Activated CD8-positive, alpha-beta memory T cell treated with anti-CD3 and anti-CD28 coated beads for 36 hours (primary cell): ENCODE measurements at regions not wholly inside any gene's neighbourhood (a gene's known extent, or its start where the extent isn't known, plus 50 kb on each side); places are given as distances from the start of the nearest gene placed in this dataset.

Experiments used
- CTCF ChIA-PET: fragments of 350-600 bp; sonication (Branson Sonifier 250); formaldehyde crosslinking; loops from one replicate; lab custom pipeline; 2021; ENCODE audit warnings: antibody characterized with exemption; lab: Charles Lee
- POLR2A ChIA-PET: fragments of 350-600 bp; sonication (Branson Sonifier 250); formaldehyde crosslinking; loops from one replicate; lab custom pipeline; 2021; ENCODE audit warnings: antibody characterized with exemption; lab: Charles Lee

DNA sequence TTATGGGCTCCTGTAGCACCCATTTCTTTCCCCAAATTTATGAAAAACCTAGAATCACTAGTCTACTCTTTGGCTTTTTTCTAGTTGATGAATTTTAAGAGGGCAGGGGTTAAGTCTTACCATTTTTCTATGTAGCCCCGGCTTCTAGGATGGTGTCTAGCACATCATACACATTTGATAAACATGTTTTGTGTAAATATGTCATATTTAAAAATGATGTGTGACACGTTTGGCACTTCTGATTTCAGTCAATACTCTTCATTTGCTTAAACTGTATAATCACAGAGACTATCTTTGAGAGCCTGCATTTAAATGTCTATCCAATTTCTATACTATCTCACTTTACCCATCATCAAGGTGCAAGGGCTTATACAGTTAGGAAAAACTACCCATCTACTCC lies 331.1 kb downstream of the TDRD15 start:
- ChIA-PET CTCF (no interaction called here), POLR2A (no interaction called here)

- ChIA-PET POLR2A (no interaction called here), CTCF (no interaction called here)
Measured at GRCh38 chr2:21461754-21462240, 338.0 kb downstream of the TDRD15 start.

DNA sequence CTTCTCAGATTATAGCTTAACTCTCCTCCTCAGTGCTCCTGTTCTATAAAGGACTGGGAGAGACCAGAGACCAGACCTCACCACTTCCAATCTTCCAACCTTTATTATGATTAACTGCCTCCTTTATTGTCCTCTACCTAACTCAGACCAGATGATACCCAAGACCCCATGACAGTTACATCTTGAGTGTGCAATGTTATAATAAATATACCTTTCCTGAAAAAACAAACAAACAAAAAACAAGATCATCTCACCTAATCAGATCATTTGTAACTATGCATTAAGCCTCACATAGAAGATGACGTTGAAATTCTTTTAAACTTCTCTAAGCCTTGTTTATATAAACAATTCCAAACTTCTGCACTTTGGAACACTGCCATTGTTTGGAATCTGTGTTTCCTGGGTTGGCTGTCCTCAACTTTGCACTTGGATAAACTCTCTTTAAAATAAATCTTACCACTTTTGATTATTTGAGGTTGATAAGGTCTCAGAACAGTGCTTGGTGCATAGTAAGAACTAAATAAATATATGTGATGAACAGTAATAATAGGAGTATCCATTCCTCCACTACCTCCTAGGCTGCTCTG lies 342.7 kb downstream of the TDRD15 start:
- ChIA-PET POLR2A (no interaction called here), CTCF (no interaction called here)

GRCh38 chr2:21467280-21467818 lies 343.6 kb downstream of the TDRD15 start:
- ChIA-PET CTCF (no interaction called here), POLR2A (no interaction called here)

DNA sequence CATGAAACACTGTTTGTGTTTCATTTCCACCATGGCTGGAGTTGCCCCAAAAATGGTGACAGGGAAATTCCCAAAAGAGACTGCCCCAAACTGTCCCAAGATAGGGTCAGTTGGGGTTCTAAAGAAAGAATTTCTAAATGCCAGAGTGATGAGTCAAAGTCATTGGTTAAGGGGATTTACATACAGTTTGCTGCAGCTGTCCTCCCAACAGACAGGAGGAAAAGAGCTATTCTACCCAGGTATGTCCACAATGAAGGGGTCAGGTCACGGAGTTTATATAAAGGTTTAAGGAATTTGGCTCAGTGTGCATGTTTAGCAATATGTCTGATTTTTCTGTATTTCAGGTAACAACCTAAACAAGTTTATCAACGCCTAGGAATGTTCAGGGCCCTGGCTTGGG lies 344.1 kb downstream of the TDRD15 start:
- CTCF ChIA-PET: no interaction called here
- POLR2A ChIA-PET: no interaction called here

- CTCF ChIA-PET: no interaction called here
- POLR2A ChIA-PET: no interaction called here
Measured at GRCh38 chr2:21468624-21469023, 344.9 kb downstream of the TDRD15 start.

- POLR2A ChIA-PET: no interaction called here
- CTCF ChIA-PET: interaction anchor here (0.6 kb wide), 1 partner anchor 245 kb away, joined by 4 read pairs; no protein-coding TSS in a partner anchor
Measured at GRCh38 chr2:21469158-21469557, 345.4 kb downstream of the TDRD15 start.

DNA sequence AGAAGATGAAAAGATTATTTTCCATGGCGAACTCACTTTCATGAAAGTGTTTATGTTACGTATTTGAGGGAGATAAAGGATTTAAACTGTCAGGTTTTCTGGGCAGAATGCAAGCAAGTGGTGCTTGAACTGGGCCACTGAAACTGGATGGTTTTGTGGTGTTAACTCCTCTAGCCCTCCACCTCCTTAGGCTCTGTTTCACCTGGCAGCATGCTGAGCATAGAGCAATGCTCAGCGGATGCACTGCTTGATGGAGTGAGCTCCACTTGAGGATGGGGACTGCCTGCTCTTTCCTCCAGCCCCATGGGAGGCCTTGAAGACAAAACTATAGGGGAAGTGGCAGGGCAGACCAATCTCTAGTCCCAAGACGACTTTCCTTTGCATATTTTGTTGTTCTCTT lies 345.8 kb downstream of the TDRD15 start:
- ChIA-PET POLR2A (no interaction called here), CTCF (interaction anchor here (0.6 kb wide), 1 partner anchor 246 kb away, joined by 4 read pairs; no protein-coding TSS in a partner anchor)

DNA sequence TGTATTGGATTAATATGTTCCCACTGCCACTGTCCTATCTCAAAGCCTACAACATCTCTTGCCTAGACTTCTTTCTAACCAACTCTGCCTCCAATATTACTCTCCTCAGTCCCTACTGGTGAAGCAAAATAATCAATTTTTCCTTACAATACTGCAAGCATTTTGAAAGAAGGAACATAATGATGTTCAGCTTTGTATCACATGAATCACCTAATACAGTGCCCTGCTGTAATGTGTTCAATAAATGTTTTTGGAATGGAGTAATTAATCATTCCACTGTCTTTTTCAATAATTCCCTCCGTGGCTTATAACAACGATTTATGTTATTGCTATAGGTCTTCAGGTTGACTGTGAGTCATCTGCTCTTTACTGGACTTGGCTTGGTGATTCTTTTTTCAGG lies 356.4 kb downstream of the TDRD15 start:
- POLR2A ChIA-PET: no interaction called here
- CTCF ChIA-PET: no interaction called here

DNA sequence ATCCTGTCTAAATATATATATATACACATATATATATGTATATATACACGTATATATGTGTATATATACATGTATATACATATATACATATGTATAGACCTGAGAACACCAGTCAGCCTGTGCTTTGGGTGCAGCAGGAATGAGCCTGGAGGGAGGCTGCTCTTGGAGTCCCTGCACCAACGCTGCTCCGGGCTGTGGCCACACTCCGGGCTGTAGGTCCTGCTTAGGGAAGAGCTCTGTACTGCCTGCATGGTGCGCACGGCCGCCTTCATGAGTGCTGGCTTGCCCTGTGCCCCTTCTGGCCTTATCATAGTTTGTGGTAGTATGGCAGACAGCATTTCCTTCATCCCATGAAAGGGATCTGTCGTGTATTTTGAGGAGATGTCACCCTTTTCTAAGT lies 360.9 kb downstream of the TDRD15 start:
- CTCF ChIA-PET: no interaction called here
- POLR2A ChIA-PET: no interaction called here

DNA sequence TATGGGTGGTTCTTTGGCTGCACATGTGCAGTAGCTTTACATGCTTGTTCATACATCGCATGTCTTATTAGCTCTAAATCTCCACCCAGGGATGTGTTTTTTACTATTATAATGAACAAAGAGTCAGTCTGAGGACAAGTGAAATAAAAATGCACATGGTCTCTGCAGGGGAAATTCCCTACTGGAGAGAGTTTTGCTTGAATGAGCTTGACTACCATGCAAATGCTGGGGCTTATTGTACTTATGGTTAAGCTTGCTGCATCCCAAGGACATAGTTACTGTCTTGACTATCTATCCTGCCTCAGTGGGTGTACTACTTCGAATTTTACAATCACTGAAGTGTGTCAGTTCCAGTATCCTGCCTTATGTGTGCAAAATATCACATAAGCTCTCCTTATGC lies 362.7 kb downstream of the TDRD15 start:
- ChIA-PET POLR2A (no interaction called here), CTCF (no interaction called here)

GRCh38 chr2:21489080-21489479 lies 365.3 kb downstream of the TDRD15 start:
- ChIA-PET POLR2A (no interaction called here), CTCF (no interaction called here)

DNA sequence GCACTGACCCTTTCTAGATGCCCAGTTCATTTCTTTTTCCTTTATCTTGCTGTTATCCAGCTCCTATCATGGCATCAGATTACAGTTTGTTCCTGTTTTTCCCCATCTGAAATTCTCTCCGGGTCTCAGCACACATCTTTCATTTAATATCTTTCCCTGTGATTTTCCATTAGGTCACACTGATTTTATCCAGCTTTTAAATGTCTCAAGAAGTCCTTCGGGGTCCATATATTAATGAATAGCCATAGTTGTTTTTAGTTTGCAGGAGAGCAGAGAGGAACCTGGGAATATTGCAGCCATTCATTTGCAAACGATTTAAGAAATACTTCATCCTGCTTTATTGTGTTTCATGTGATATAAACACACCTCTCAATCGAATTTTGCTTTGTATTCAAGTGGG lies 374.2 kb downstream of the TDRD15 start:
- POLR2A ChIA-PET: no interaction called here
- CTCF ChIA-PET: no interaction called here

DNA sequence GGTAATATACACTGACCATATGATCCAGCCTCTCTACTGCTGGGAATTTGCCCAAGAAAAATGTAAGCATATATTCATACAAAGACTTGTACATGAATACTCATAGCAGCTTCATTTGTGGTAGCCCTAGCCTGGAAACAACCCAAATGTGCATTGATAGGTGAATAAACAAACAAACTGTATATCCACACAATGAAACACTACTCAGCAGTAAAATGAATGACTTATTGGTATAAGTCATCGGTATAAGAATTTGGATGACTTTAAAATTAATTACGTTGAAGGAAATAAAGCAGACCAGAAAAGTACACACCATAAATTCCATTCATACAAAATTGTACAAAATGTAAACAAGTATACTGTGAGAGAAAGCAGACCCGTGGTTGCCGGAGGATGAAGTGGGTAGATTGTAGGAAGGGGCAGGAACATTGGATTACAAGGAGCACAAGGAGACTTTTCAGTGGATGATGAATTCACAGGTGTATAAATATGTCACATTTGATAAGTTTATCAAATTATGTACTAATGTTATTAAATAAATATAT lies 376.7 kb downstream of the TDRD15 start:
- POLR2A ChIA-PET: no interaction called here

GRCh38 chr2:21501376-21502027 lies 377.7 kb downstream of the TDRD15 start:
- ChIA-PET POLR2A (no interaction called here), CTCF (no interaction called here)

More for the DNA sequence above, 376.7 kb downstream of the TDRD15 start:
- CTCF ChIA-PET: no interaction called here

- CTCF ChIA-PET: no interaction called here
- POLR2A ChIA-PET: no interaction called here
Measured at GRCh38 chr2:21515903-21516302, 392.1 kb downstream of the TDRD15 start.

DNA sequence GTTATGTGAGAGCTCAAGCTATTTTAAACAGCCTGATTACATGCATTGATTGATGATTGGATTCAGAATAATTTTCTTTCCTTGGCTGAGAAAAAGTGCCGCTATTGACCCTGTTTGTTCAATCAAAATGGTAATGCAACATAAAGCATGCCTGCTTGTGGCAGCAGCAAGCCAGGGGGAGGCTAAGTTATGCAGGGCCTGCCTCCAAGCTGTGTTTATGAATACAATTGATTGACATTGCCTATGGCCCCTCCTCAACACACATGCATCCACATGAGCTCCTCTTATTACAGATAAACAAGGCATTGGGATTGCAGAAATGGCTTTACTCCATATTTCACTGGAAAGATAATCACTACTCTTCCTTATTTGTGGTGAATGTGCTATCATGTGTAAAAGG lies 395.6 kb downstream of the TDRD15 start:
- ChIA-PET CTCF (no interaction called here), POLR2A (no interaction called here)

GRCh38 chr2:21519821-21520220 lies 396.1 kb downstream of the TDRD15 start:
- ChIA-PET CTCF (no interaction called here), POLR2A (no interaction called here)

- ChIA-PET POLR2A (no interaction called here), CTCF (no interaction called here)
Measured at GRCh38 chr2:21535826-21536225, 412.1 kb downstream of the TDRD15 start.

GRCh38 chr2:21539685-21540084 lies 415.9 kb downstream of the TDRD15 start:
- ChIA-PET POLR2A (no interaction called here), CTCF (no interaction called here)

- POLR2A ChIA-PET: no interaction called here
- CTCF ChIA-PET: no interaction called here
Measured at GRCh38 chr2:21543630-21544029, 419.9 kb downstream of the TDRD15 start.
